Neural progenitor cell (in vitro differentiated cells): ENCODE measurements at regions not wholly inside any gene's neighbourhood (a gene's known extent, or its start where the extent isn't known, plus 50 kb on each side); places are given as distances from the start of the nearest gene placed in this dataset. TPM values are rescaled to one million over a fixed set of nuclear protein-coding genes. Genes with fewer than 3 reads are reported as not detected.

ENCODE experiments used
- DNase-seq: peaks from one replicate; pipeline ENCODE4 v3.0.0-alpha.2; 2016; ENCODE audit warnings: low spot score
- H2AFZ ChIP-seq: fragments of 200-600 bp; sonication (generic); replicated peaks from 2 replicates; pipeline ENCODE4 v1.6.1; 2016; ENCODE audit warnings: antibody characterized with exemption
- H3F3A ChIP-seq: fragments of 200-600 bp; sonication (generic); 2 replicates; pipeline ENCODE4 v1.6.1; 2016; ENCODE audit warnings: antibody characterized with exemption, low read depth
- H3K27ac ChIP-seq: fragments of 200-600 bp; sonication (generic); 2 replicates; pipeline ENCODE4 v1.5.1; 2016; ENCODE audit warnings: mild to moderate bottlenecking
- H3K27me3 ChIP-seq: fragments of 200-600 bp; sonication (generic); 2 replicates; pipeline ENCODE4 v1.6.1; 2016; ENCODE audit warnings: mild to moderate bottlenecking, moderate library complexity
- H3K36me3 ChIP-seq: fragments of 200-600 bp; sonication (generic); 2 replicates; pipeline ENCODE4 v1.5.1; 2016
- H3K4me1 ChIP-seq: fragments of 200-600 bp; sonication (generic); 2 replicates; pipeline ENCODE4 v1.6.1; 2016; ENCODE audit warnings: mixed run types
- H3K4me2 ChIP-seq: fragments of 200-600 bp; sonication (generic); 2 replicates; pipeline ENCODE4 v1.6.1; 2016
- H3K4me3 ChIP-seq: fragments of 200-600 bp; sonication (generic); 2 replicates; pipeline ENCODE4 v1.5.1; 2016
- H3K79me2 ChIP-seq: fragments of 200-600 bp; sonication (generic); 2 replicates; pipeline ENCODE4 v1.6.1; 2016; ENCODE audit warnings: low read depth
- H3K9ac ChIP-seq: fragments of 200-600 bp; sonication (generic); 2 replicates; pipeline ENCODE4 v1.6.1; 2016
- H3K9me3 ChIP-seq: fragments of 200-600 bp; sonication (generic); 2 replicates; pipeline ENCODE4 v1.5.1; 2016; ENCODE audit warnings: low read depth
- H4K20me1 ChIP-seq: fragments of 200-600 bp; sonication (generic); 2 replicates; pipeline ENCODE4 v1.6.1; 2016; ENCODE audit warnings: low read depth
- H3K27ac Mint-ChIP-seq: 3 replicates; pipeline ENCODE4 v1.8.0; 2021; ENCODE audit warnings: mixed read lengths
- H3K27me3 Mint-ChIP-seq: 2 replicates; pipeline ENCODE4 v1.8.0; 2022; ENCODE audit warnings: low read depth, mild to moderate bottlenecking, inconsistent platforms, moderate library complexity, mixed read lengths; ENCODE audit not compliant: insufficient read depth
- H3K36me3 Mint-ChIP-seq: 3 replicates; pipeline ENCODE4 v1.8.0; 2021; ENCODE audit warnings: mixed read lengths
- H3K4me1 Mint-ChIP-seq: 3 replicates; pipeline ENCODE4 v1.8.0; 2021; ENCODE audit warnings: mixed read lengths
- H3K4me3 Mint-ChIP-seq: 3 replicates; pipeline ENCODE4 v1.8.0; 2021; ENCODE audit warnings: mild to moderate bottlenecking, moderate library complexity, mixed read lengths
- H3K9me3 Mint-ChIP-seq: 3 replicates; pipeline ENCODE4 v1.8.0; 2020; ENCODE audit warnings: mixed read lengths
- CTCF ChIP-seq: fragments of 200-600 bp; sonication (generic); IDR thresholded peaks from 2 replicates; pipeline ENCODE4 v1.5.1; 2017; ENCODE audit warnings: antibody characterized with exemption, mild to moderate bottlenecking
- EZH2 ChIP-seq: fragments of 200-600 bp; sonication (generic); IDR thresholded peaks from 2 replicates; pipeline ENCODE4 v1.6.1; 2017; ENCODE audit warnings: antibody characterized with exemption, mild to moderate bottlenecking, moderate library complexity
- EZH2phosphoT487 ChIP-seq: fragments of 200-600 bp; sonication (generic); IDR thresholded peaks from 2 replicates; pipeline ENCODE4 v1.6.1; 2017; ENCODE audit warnings: antibody characterized with exemption
- small RNA-seq: library from RNA; depleted of rRNA; stranded (forward); fragments of <200 nt; gene quantifications from one replicate; pipeline ENCODE3, GENCODE V24; 2015

DNA sequence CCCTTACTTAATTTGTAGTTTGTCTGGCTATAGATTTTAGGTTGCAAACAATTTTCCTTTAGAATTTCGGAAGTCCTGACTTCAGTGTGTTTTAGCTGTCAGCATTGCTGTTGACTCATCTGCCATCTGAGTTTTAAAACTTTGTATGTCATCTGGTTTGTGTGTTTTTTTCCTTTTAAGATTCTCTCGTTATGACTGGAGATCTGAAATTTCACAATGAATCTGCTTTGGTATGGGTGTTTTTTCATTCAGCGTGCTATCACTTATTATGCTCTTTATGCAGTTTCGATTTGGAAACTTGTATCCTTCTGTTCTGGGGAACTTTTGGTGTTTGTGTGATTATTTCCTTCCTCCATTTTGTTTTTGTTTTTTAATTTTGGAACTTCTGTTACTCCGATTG lies 53.7 kb upstream of the ZNF280D start:
- Mint-ChIP-seq H3K27ac (no peak overlapping the region), H3K36me3 (no peaks in the 10 kb centered on the region)
- no peak overlapping the region for H3K4me2 ChIP-seq

DNA sequence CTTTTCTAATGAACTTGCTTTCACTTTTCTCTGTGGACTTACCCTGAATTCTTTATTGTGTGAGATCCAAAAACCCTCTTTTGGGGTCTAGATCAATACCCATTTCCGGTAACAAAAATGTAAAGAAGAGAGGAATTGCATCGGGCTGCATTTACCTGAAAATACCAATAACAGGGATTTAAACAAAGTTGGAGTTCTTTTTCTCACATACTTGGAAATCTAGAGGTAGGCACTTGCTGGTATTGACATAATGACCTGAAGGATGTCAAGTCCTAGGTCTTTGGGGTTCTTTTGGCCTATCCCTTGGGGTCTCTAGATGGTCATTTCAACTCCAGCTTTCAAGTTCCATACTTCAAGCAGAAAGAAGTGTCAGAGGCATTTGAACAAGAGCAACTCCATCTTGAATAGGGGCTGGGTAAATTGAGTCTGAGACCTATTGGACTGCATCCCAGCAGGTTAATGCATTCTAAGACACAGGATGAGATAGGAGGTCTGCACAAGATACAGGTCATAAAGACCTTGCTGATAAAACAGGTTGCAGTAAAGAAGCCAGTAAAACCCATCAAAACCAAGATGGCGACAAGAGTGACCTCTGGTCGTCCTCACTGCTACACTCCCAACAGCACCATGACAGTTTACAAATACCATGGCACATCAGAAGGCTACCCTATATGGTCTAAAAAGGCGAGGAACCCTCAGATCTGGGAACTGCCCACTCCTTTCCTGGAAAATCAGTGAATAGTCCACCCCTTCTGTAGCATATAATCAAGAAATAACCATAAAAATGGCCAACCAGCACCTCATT lies 50.8 kb upstream of the ZNF280D start:
- Histone ChIP-seq H2AFZ (no peak overlapping the region), H3K4me1 (no peaks in the 10 kb centered on the region), H3K79me2 (no peaks in the 10 kb centered on the region), H3K9ac (no peak overlapping the region), H3K4me3 (no peak overlapping the region), H3K4me2 (no peak overlapping the region), H3K36me3 (no peaks in the 10 kb centered on the region), H3F3A (no peaks in the 10 kb centered on the region), H3K27ac (no peak overlapping the region), H3K9me3 (no peaks in the 10 kb centered on the region), H3K27me3 (no peaks in the 10 kb centered on the region), H4K20me1 (no peaks in the 10 kb centered on the region)
- no peaks in the 10 kb centered on the region for H3K4me1 Mint-ChIP-seq
- no peak for DNase-seq
- H3K4me3 Mint-ChIP-seq, result no peak overlapping the region
- no peak for TF ChIP-seq EZH2
- TF ChIP-seq CTCF, result no peak
- TF ChIP-seq EZH2phosphoT487, result no peak
- no peak overlapping the region for H3K27ac Mint-ChIP-seq
- peaks cover 4% of the 10 kb centered on the region for H3K9me3 Mint-ChIP-seq
- H3K27me3 Mint-ChIP-seq, result no peaks in the 10 kb centered on the region
- no peaks in the 10 kb centered on the region for H3K36me3 Mint-ChIP-seq

More for the DNA sequence above, 53.7 kb upstream of the ZNF280D start:
- H3K27me3 Mint-ChIP-seq, result no peaks in the 10 kb centered on the region
- TF ChIP-seq EZH2phosphoT487 (no peak), EZH2 (no peak), CTCF (no peak)
- no peaks in the 10 kb centered on the region for H3K79me2 ChIP-seq
- no peaks in the 10 kb centered on the region for H3F3A ChIP-seq
- peaks cover under 1% of the 10 kb centered on the region for H3K9me3 Mint-ChIP-seq
- H3K9ac ChIP-seq, result no peak overlapping the region
- no peak overlapping the region for H3K4me3 ChIP-seq
- no peaks in the 10 kb centered on the region for H4K20me1 ChIP-seq
- no peak overlapping the region for H2AFZ ChIP-seq
- H3K4me1 ChIP-seq, result no peaks in the 10 kb centered on the region
- no peaks in the 10 kb centered on the region for H3K4me1 Mint-ChIP-seq
- H3K4me3 Mint-ChIP-seq, result no peak overlapping the region
- H3K9me3 ChIP-seq, result no peaks in the 10 kb centered on the region
- H3K27ac ChIP-seq, result no peak overlapping the region
- DNase-seq, result no peak
- H3K36me3 ChIP-seq, result no peaks in the 10 kb centered on the region
- H3K27me3 ChIP-seq, result no peaks in the 10 kb centered on the region

DNA sequence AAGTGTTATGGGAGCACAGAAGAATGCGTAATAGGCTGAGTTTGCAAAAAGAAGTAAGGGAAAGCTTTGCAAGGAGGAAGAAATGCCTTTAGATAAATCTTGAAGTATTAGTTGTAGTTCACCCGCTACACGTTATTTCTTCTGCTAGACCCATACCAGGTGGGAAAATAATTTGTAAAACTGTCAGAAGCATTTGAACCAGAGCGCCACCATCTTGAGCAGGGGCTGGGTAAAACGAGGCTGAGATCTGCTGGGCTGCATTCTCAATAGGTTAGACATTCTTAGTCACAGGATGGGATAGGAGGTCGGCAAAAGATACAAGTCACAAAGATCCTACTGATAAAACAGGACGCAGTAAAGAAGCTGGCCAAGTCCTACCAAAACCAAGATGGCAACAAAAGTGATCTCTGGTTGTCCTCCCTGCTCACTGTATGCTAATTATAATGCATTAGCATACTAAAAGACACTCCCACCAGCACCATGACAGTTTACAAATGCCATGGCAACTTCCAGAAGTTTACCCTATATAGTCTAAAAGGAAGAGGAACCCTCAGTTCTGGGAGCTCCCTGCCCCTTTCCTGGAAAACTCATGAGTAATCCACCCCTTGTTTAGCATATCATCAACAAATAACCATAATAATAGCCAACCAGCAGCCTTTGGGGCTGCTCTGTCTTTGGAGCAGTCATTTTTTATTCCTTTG lies 50.0 kb upstream of the ZNF280D start:
- Histone ChIP-seq H3F3A (no peaks in the 10 kb centered on the region), H3K27me3 (no peaks in the 10 kb centered on the region), H2AFZ (no peak overlapping the region), H3K36me3 (no peaks in the 10 kb centered on the region), H4K20me1 (no peaks in the 10 kb centered on the region), H3K27ac (no peak overlapping the region), H3K9me3 (no peaks in the 10 kb centered on the region), H3K4me3 (no peak overlapping the region), H3K4me2 (no peak overlapping the region), H3K79me2 (no peaks in the 10 kb centered on the region), H3K4me1 (no peaks in the 10 kb centered on the region), H3K9ac (no peak overlapping the region)
- H3K27me3 Mint-ChIP-seq, result no peaks in the 10 kb centered on the region
- H3K4me1 Mint-ChIP-seq, result no peaks in the 10 kb centered on the region
- H3K4me3 Mint-ChIP-seq, result no peak overlapping the region
- TF ChIP-seq EZH2, result no peak
- TF ChIP-seq CTCF, result no peak
- TF ChIP-seq EZH2phosphoT487, result no peak
- no peak overlapping the region for H3K27ac Mint-ChIP-seq
- no peaks in the 10 kb centered on the region for H3K36me3 Mint-ChIP-seq
- DNase-seq, result no peak
- H3K9me3 Mint-ChIP-seq, result peaks cover 4% of the 10 kb centered on the region

Small RNAs in the stretch of these regions (small RNA-seq; reads per million reads assigned to genes)
- gene AC090517.1 (not detected), gene AC090517.3 (not detected)
